CD1c-positive myeloid dendritic cell (primary cell): ENCODE measurements at regions not wholly inside any gene's neighbourhood (a gene's known extent, or its start where the extent isn't known, plus 50 kb on each side); places are given as distances from the start of the nearest gene placed in this dataset.
"Not testable (repeated sequence)": the region's sequence is repeated elsewhere in the genome, so short reads cannot be mapped to it uniquely, and the experiment has no call there.

Source experiments
- DNase-seq: peaks from one replicate; pipeline ENCODE4 v3.0.0-alpha.2; 2016; ENCODE audit errors: extremely low spot score

- no peak for DNase-seq
Measured at GRCh38 chr1:38787041-38787440, 72.5 kb downstream of the RRAGC start.

DNA sequence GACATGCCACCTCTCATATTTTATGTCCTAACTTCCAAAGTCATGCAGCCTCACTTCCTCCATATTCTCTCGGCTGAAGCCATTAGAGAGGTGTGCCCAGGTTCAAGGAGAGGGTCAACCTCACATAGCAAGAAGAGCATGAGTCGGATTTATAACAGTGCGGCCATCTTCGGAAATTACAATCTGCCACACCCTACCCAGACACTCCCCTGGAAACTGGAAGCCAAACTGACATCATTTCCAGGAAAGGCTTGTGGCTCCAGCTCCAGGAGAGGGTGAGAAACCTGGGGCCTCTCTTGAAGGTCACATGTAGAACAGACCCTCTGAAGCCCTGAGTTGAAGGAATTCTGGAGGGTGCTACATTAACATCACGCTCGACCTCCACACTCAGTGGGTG lies 73.5 kb downstream of the RRAGC start:
- DNase-seq: no peak

- no peak for DNase-seq
Measured at GRCh38 chr1:38785285-38786039, 74.1 kb downstream of the RRAGC start.

- DNase-seq: no peak
Measured at GRCh38 chr1:38784452-38785284, 74.9 kb downstream of the RRAGC start.

- no peak for DNase-seq
Measured at GRCh38 chr1:38783640-38784229, 75.8 kb downstream of the RRAGC start.

DNA sequence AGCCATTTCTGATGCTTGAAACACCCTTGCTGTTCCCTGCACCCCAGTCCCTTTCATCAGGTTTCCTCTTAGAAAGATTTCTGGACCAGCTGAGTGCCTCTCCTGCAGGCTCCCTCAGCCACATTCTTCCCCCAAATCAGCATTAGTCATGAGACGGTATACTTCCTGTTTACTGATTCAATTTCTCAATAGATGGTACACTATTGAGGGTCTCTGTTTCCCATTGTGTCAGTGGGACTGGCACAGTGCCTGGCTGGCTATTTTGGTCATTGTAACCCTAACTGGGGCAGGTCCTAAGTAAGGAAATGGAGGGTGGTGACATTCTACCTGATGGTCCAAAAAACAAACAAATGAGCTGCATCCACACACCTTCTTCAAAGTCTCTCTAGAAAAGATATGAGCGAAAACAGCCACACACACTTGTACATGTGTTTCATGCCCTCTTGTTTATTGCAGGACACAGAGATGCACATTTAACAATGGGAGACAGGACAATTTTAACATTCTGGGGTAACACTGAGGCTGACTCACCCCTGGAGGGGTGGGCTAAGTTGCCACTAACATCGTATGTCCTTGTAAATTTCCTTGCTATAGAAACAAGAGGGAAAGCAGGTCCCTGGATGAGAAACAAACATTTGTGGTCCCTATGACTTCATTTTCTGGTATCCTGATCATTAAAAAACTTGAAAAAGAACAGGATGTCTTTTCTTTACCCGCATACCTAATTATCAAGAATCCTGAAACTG lies 77.5 kb downstream of the RRAGC start:
- DNase-seq: no peak

DNA sequence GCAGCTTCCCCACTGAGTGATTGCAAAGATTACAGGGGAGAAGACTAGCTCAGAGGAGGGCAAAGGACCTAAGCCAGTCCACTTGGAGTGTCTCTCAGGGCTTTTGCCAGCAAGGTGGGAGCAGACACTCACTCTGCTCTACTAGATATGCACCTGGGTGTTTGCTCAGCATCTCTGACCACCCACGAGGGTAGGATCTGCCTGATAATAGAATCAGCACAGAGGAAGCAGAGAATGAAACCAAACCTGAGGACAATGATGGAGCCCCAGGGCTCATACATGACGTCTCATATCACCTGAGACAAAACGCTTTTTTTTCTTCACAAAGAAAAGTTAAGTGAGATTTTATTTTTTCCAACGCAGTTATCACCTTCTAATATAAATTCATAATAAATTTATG lies 79.4 kb downstream of the RRAGC start:
- DNase-seq: no peak

- no peak for DNase-seq
Measured at GRCh38 chr1:38779491-38779890, 80.1 kb downstream of the RRAGC start.

DNA sequence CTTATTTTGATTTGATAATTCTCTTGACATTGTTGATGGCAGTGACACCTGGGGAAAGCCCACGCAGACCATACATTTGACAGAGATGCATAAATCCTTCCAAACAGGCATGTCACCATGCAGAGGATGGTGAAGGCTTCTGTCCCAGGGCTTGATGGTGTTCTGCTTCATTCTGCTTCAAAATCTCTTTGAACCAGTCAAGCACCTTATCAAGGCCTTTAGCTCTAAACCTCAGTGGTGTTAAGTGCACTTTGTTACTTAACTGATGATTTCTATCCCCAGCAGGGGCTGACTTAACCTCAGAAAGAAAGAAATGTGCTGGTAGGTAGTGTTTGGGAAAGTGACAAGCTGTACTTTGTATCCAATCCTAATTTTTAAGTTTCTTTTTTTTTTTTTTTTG lies 81.1 kb downstream of the RRAGC start:
- no peak for DNase-seq

DNA sequence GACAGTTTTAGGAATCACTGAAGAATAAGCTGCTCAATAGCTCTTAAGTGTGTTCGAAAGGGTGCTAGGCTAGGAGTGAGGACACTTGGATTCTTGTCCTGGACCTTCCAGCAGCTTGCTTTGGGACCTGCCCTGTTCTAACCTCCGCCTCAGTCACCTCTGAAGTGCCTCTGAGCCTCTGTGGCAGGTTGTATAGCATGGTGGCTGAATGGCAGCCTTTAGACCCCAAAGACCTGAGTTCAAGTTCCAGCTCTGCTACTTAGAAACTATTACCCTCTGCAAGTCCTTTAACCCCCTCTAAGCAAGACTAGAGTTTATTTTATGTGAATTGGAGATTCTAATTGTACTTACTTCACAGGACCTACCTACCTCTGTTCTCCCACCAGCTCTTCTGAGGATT lies 81.5 kb downstream of the RRAGC start:
- no peak for DNase-seq

GRCh38 chr1:38777464-38777957 lies 82.1 kb downstream of the RRAGC start:
- DNase-seq: no peak

DNA sequence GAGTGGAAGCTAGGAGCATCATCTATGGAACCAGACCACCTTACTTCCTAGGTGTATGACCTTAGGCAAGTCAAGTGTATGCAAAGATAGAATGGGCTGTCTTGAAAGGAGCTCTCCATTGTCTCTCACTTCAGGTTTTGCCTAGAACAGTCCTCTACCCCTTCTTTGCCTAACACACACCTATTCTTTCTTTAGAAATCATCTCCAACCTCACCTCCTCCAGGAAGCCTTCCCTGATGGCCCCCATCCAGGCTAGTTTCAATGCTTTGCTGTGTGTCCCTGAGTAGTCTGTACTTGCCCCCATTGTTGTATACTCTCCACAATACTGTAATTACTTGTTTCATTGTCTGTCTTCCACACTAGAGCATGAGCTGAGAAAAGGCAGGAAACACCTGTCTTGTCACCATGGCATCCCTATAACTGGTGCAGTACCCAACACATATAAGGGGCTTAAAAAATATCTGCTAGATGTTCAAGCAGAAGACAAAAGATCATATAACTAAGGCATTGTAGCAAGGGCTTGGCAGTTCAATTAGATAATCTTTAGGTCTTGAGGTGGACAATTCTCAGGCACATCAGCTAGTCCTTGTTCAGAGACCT lies 83.0 kb downstream of the RRAGC start:
- DNase-seq: no peak

DNA sequence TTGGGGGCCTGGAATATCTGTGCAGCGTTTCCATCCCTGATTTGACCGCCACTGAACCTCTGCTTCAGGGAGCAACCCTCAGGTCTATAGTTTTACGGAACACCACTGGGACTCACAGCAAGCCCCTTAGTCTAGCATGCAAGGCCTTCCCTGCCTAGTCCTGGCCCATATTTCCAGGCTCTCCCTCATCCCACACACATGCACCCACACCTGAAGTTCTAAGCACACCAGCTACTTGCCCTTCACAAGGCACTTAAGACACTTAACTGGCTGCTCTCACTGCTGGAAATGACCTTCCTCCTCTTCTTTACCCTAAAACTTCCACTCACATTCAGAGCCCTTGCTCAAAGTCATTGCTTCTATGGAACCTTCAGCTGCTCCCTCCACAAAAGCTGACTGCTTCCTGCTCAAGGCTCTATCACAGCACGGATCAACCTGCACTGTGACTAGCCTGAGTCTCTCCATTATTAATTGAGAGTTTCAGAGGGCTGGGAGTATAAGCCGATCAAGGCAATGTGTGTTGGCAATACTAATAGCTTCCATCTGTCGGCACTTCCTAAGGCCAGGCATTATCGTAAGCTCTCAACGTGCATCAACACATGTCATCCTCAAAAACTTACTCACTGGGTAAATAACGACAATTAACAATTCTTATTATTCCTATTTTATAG lies 84.3 kb downstream of the RRAGC start:
- no peak for DNase-seq

- no peak for DNase-seq
Measured at GRCh38 chr1:38773483-38773882, 86.1 kb downstream of the RRAGC start.

DNA sequence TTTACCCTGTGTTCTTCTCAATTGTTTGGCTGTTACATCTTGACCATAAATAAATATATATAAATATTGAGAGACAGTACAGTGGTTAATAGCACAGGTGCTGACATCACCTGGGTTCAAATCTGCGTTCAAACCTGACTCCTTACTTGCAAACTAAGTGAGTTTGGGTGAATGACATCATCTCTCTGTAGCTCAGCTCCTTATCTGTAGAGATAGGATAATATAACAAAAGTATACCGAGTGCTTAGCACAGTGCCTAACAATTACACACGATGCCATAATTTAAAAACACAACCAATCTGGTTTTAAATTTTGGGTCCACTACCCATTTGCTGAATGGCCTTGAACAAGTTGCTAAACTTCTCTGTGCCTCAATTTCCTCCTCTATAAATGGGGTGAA lies 86.6 kb downstream of the RRAGC start:
- no peak for DNase-seq

GRCh38 chr1:38772026-38772425 lies 87.5 kb downstream of the RRAGC start:
- no peak for DNase-seq

DNA sequence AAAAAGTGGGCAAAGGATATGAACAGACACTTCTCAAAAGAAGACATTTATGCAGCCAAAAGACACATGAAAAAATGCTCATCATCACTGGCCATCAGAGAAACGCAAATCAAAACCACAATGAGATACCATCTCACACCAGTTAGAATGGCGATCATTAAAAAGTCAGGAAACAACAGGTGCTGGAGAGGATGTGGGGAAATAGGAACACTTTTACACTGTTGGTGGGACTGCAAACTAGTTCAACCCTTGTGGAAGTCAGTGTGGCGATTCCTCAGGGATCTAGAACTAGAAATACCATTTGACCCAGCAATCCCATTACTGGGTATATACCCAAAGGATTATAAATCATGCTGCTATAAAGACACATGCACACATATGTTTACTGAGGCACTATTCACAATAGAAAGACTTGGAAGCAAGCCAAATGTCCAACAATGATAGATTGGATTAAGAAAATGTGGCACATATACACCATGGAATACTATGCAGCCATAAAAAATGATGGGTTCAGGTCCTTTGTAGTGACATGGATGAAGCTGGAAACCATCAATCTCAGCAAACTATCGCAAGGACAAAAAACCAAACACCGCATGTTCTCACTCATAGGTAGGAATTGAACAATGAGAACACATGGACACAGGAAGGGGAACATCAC lies 88.9 kb downstream of the RRAGC start:
- DNase-seq: not testable (repeated sequence)

- DNase-seq: no peak
Measured at GRCh38 chr1:38766125-38766524, 93.4 kb downstream of the RRAGC start.

DNA sequence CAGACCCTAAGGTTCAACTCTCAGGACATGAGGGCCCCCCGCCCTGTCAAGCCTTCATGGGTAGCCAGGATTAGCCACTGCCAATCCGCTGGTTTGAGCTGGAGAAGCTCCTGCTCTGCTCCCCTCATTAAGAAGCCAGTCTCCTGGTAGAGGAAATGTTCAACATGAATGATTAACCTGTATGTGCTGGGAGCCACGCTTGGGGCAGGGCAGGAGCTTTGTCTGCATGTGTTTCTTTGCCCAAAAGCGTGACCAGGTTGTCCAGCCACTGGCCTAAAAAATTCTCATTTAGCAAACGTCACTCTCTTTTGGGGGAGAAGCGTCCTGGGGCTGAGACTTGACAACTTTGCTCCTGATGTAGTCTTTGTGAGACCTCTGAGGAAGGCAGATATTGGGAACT lies 96.5 kb downstream of the RRAGC start:
- DNase-seq: no peak

DNA sequence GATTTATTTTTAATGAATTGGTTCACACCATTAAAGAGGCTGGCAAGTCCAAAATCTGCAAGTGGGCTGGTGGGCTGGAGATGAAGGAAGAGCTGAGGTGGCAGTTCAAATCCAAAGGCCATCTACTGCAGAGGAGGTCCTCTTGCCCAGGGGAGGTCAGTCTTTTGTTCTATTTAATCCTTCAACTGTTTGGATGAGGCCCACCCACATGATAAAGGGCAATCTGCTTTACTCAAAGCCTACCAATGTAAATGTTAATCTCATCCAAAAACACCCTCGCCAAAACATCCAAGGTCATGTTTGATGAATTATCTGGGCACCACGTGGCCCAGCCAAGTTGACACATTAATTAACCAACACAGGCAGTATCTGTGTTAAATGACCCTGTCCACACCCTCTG lies 99.0 kb downstream of the RRAGC start:
- no peak for DNase-seq
